PFSK-1 (cell line): ENCODE measurements at regions not wholly inside any gene's neighbourhood (a gene's known extent, or its start where the extent isn't known, plus 50 kb on each side); places are given as distances from the start of the nearest gene placed in this dataset.

Experiments used
- FOXP2 ChIP-seq: optimal IDR thresholded peaks from 2 replicates; pipeline ENCODE3; 2011; ENCODE audit warnings: borderline replicate concordance, control low read depth, inconsistent platforms; ENCODE audit not compliant: insufficient read depth; ENCODE audit errors: extremely low read length, extremely low read depth
- POLR2AphosphoS5 ChIP-seq: IDR thresholded peaks from 2 replicates; pipeline ENCODE4 v1.6.1; 2012; ENCODE audit warnings: low read depth, mild to moderate bottlenecking, control low read depth, low read length, moderate library complexity
- SIN3A ChIP-seq: IDR thresholded peaks from 2 replicates; pipeline ENCODE4 v1.6.1; 2012; ENCODE audit warnings: mild to moderate bottlenecking, low read length, moderate library complexity, borderline replicate concordance; ENCODE audit not compliant: insufficient read depth
- TAF1 ChIP-seq: IDR thresholded peaks from 2 replicates; pipeline ENCODE4 v1.6.1; 2012; ENCODE audit warnings: low read length, control low read depth, borderline replicate concordance; ENCODE audit not compliant: insufficient read depth
- TF ChIP-seq, protein P1 (sequence below), 2 experiments: IDR thresholded peaks; 2 replicates each; pipeline versions ENCODE4 v1.6.1 to v1.8.0; 2011 to 2012; ENCODE audit warnings: low read depth in 2 of 2, low read length in 2 of 2, control low read depth in 1 of 2, inconsistent platforms in 1 of 2, mild to moderate bottlenecking in 1 of 2, moderate library complexity in 1 of 2; ENCODE audit not compliant: insufficient read depth in 1 of 2

DNA sequence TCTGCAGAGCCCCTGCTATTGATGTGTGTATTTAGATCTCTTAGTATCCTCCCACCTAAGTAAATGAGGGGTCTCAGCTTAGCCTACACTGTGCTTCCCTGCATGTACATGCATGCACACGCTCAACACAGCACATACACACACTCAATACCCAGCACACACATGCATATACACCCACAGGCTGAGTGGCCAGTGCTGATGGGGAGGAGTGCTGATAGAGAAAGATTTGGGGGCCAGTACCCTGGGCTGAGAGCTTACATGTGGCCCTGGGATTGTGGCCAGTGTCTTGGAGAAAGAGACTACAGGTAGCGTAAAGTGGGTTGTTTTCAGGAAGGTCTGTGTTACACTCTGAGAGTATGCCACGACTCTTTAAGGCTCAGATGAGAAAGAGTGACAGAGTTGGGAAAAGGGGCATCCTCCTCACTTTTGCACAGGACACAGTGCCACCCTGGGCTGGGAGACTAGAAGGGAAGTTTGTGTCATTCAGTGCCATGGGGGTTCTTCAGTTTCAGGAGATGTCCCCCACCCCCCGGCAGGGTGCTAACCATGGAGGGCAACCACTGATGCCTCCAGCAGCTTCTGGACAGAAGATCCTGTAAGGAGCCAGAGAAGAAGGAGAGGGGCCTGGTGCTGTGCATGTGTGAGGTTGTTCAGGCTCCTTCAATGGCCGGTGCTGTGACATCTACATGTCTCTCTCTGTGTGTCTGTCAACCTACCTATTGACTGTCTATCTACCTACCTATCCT, 166.8 kb downstream of the RHOU start:
- TF ChIP-seq FOXP2 (no peak), SIN3A (no peak), TAF1 (no peak), POLR2AphosphoS5 (no peak)
- TF ChIP-seq, protein P1, sequence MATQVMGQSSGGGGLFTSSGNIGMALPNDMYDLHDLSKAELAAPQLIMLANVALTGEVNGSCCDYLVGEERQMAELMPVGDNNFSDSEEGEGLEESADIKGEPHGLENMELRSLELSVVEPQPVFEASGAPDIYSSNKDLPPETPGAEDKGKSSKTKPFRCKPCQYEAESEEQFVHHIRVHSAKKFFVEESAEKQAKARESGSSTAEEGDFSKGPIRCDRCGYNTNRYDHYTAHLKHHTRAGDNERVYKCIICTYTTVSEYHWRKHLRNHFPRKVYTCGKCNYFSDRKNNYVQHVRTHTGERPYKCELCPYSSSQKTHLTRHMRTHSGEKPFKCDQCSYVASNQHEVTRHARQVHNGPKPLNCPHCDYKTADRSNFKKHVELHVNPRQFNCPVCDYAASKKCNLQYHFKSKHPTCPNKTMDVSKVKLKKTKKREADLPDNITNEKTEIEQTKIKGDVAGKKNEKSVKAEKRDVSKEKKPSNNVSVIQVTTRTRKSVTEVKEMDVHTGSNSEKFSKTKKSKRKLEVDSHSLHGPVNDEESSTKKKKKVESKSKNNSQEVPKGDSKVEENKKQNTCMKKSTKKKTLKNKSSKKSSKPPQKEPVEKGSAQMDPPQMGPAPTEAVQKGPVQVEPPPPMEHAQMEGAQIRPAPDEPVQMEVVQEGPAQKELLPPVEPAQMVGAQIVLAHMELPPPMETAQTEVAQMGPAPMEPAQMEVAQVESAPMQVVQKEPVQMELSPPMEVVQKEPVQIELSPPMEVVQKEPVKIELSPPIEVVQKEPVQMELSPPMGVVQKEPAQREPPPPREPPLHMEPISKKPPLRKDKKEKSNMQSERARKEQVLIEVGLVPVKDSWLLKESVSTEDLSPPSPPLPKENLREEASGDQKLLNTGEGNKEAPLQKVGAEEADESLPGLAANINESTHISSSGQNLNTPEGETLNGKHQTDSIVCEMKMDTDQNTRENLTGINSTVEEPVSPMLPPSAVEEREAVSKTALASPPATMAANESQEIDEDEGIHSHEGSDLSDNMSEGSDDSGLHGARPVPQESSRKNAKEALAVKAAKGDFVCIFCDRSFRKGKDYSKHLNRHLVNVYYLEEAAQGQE (IDR thresholded peaks at IDR 0.05; ENCODE audit: insufficient read depth in 1 of 2, low read depth in 2 of 2, low read length in 2 of 2), result no peak

DNA sequence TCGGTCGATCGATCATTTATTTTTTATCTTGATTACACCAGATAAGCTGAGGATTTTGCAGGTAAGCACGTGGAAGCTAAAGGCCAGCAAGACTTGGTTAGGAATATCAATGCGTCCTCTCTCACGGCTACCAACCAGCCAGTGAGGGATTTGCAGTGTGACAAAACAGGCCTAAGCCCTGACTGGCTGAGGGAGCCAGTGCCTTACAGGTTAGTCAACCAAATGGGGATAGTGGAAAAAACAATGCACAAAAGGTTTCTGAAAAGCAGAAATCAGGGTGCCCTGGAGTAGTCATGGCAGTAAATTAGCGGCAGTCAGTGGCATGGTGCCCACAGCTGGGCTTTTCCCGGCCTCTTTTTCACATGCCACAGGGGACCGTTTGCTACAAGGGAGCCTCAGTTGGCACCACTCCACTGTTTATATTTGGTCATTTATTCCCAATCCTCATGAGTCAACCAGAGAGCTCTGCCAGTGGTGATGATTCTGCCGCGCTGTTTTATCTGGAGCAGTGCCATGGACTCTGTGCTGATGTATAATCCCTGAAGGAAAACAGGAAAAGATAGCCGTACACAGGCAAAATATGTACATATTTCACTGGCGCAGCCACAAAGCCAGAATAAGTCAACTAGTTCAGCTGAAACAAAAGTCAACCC, 167.6 kb downstream of the RHOU start:
- TF ChIP-seq, protein P1 (IDR thresholded peaks at IDR 0.05; ENCODE audit: insufficient read depth in 1 of 2, low read depth in 2 of 2, low read length in 2 of 2), result peak in 1 of 2 experiments; percentile 69; a peak in 2 of 4 replicates
- TF ChIP-seq TAF1 (no peak), SIN3A (peak; percentile 80; the same call in 1 of the 2 replicates), POLR2AphosphoS5 (peak; percentile 36; the same call in 1 of the 2 replicates)

DNA sequence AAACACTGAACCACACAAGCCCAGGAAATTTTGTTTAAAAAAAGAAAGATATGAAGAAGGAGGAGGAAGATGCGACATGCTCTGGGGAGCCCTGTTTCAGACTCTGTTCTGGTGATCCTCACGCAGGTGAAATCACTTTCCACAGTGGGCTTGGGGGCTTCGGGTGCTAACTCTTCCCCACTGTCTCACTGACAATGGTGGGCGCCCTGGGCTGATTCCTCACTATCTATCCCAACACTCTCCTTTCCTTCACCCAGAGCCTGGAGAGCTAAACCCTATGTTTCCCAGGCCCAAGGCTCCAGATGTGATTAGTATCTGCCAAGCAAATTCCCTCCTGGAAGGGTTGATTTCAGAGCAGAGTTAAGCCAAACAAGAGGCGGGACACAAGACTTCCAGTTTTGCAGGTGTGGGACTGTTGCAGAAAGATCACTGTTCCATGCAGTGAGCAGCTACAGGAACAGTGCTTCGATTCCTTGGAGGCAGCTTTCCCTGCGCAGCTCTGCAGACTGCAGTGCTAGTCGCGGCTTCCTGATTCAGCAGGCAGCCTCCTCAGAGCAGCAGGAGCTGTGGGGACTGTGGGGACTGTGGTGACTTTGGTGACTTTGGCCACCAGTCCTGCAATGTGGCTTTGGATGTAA, 168.3 kb downstream of the RHOU start:
- TF ChIP-seq POLR2AphosphoS5 (no peak), FOXP2 (no peak), SIN3A (no peak), TAF1 (no peak; the same call in 1 of the 2 replicates)
- TF ChIP-seq, protein P1 (IDR thresholded peaks at IDR 0.05; ENCODE audit: insufficient read depth in 1 of 2, low read depth in 2 of 2, low read length in 2 of 2), result no peak

DNA sequence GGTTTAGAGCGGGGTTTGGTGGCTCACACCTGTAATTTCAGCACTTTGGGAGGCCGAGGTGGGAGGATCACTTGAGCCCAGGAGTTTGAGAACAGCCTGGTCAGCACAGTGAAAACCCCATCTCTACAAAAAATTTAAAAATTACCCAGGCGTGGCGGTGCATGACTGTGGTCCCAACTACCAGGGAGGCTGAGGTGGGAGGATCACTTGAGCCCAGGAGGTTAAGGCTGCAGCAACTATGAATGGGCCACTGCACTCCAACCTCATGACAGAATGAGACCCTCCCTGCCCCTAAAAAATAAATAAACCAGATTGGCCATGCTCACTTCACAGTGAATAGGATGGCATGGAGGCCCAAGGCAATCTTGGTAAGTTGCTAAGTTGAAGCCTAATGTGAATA, 168.9 kb downstream of the RHOU start:
- TF ChIP-seq, protein P1 (IDR thresholded peaks at IDR 0.05; ENCODE audit: insufficient read depth in 1 of 2, low read depth in 2 of 2, low read length in 2 of 2), result no peak
- TF ChIP-seq FOXP2 (no peak), POLR2AphosphoS5 (no peak), SIN3A (no peak), TAF1 (no peak)
